ENCODE measurements at regions not wholly inside any gene's neighbourhood (a gene's known extent, or its start where the extent isn't known, plus 50 kb on each side); places are given as distances from the start of the nearest gene placed in this dataset.

DNA sequence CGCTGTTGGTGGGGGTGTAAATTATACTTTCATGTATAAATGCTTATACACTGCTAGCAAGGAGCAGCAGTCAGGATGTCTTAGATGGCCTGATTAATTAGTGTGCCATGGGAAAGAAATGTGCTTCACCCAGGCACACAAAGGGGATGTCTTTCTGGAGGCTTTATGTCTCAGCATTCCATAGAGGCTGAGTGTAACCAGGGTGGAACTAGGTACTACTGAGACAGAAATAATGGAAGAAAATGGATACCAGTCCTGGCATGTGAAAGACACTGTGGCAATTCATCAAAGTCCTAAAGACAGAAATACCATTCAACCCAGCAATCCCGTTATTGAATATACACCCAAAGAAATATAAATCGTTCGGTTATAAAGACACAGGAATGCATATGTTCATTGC, 52.5 kb downstream of the PF4 start:
- Mint-ChIP-seq H3K4me1 (ENCODE audit: low read depth) (no peaks in the 10 kb centered on the region), H3K4me3 (no peak overlapping the region), H3K27ac (no peak overlapping the region), H3K9me3 (no peaks in the 10 kb centered on the region), H3K36me3 (ENCODE audit: low read depth) (no peaks in the 10 kb centered on the region), H3K27me3 (ENCODE audit: insufficient read depth) (no peaks in the 10 kb centered on the region)
- intact Hi-C loops (cut with micrococcal nuclease): no loop called here
- no peak for DNase-seq (ENCODE audit: low spot score)

- Mint-ChIP-seq H3K4me1 (ENCODE audit: low read depth) (no peaks in the 10 kb centered on the region), H3K4me3 (no peak overlapping the region), H3K9me3 (no peaks in the 10 kb centered on the region), H3K36me3 (ENCODE audit: low read depth) (no peaks in the 10 kb centered on the region), H3K27me3 (ENCODE audit: insufficient read depth) (no peaks in the 10 kb centered on the region), H3K27ac (no peak overlapping the region)
- DNase-seq (ENCODE audit: low spot score): no peak
- intact Hi-C loops (cut with micrococcal nuclease): loop anchor here (5.0 kb wide), 1 partner anchor 261 kb away; no protein-coding TSS in a partner anchor
Observed at GRCh38 chr4:73923631-73923937, 54.4 kb downstream of the CXCL1 start.

GRCh38 chr4:73922766-73923630, 53.8 kb downstream of the CXCL1 start:
- DNase-seq (ENCODE audit: low spot score): no peak
- intact Hi-C loops (cut with micrococcal nuclease): loop anchor here (5.0 kb wide), 1 partner anchor 261 kb away; no protein-coding TSS in a partner anchor
- H3K27ac Mint-ChIP-seq: no peak overlapping the region
- no peaks in the 10 kb centered on the region for H3K9me3 Mint-ChIP-seq
- no peaks in the 10 kb centered on the region for H3K36me3 Mint-ChIP-seq (ENCODE audit: low read depth)
- no peak overlapping the region for H3K4me3 Mint-ChIP-seq
- no peaks in the 10 kb centered on the region for H3K27me3 Mint-ChIP-seq (ENCODE audit: insufficient read depth)
- H3K4me1 Mint-ChIP-seq (ENCODE audit: low read depth): no peaks in the 10 kb centered on the region

- no peak overlapping the region for H3K4me3 Mint-ChIP-seq
- no peaks in the 10 kb centered on the region for H3K9me3 Mint-ChIP-seq
- H3K4me1 Mint-ChIP-seq (ENCODE audit: low read depth): no peaks in the 10 kb centered on the region
- no peaks in the 10 kb centered on the region for H3K27me3 Mint-ChIP-seq (ENCODE audit: insufficient read depth)
- H3K36me3 Mint-ChIP-seq (ENCODE audit: low read depth): no peaks in the 10 kb centered on the region
- DNase-seq (ENCODE audit: low spot score): no peak
- intact Hi-C loops (cut with micrococcal nuclease): loop anchor here (5.0 kb wide), 1 partner anchor 260 kb away; no protein-coding TSS in a partner anchor
- no peak overlapping the region for H3K27ac Mint-ChIP-seq
Observed at GRCh38 chr4:73922317-73922716, 53.1 kb downstream of the CXCL1 start.

Data from activated T-helper 1 cell treated with anti-CD3 and anti-CD28 coated beads, Interleukin-12 subunit alpha, Interleukin-12 subunit beta, Interleukin-2, Interleukin-4 antibody, amounts not matched to agents 30 ng/mL and 10 ng/mL and 1 ng/mL, durations not matched to agents 14 hours and 24 hours and 36 hours (primary cell).